ENCODE measurements at regions not wholly inside any gene's neighbourhood (a gene's known extent, or its start where the extent isn't known, plus 50 kb on each side); places are given as distances from the start of the nearest gene placed in this dataset.

DNA sequence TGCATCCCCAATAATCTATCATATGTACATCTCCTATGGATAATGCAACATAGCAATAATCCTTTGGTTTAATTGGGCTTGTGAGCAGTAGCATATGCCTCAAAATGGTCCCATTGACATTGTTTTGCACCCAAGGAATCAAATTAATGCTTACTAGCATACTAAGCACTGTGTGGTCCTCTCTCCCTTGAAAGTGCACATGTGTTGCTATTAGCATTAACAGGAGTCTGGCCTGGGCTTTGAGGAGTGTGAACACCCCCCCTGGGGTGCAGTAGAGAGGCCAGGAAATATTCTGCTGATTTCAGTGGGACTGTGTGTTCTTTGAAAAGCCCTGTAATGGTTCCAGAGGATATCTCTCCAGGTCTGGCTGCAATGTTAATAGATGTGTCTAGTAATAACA is 1148.4 kb downstream of the VRK1 start:
- TF ChIP-seq CTCF (IDR thresholded peaks at IDR 0.05) = no peak
- H3K4me1 ChIP-seq = no peaks in the 10 kb centered on the region
- DNase-seq = no peak
- H3K36me3 ChIP-seq (ENCODE audit: insufficient read depth in 1 of 2, low read depth in 1 of 2) = no peaks in the 10 kb centered on the region
- H3K27ac ChIP-seq = no peak overlapping the region
- no peaks in the 10 kb centered on the region for H3K27me3 ChIP-seq (ENCODE audit: insufficient read depth in 3 of 3, low read length in 2 of 3)
- no peak overlapping the region for H3K4me3 ChIP-seq
- intact Hi-C loops (cut with DNase I) = no loop called here
- H3K9me3 ChIP-seq = no peaks in the 10 kb centered on the region
- no peak for ATAC-seq

DNA sequence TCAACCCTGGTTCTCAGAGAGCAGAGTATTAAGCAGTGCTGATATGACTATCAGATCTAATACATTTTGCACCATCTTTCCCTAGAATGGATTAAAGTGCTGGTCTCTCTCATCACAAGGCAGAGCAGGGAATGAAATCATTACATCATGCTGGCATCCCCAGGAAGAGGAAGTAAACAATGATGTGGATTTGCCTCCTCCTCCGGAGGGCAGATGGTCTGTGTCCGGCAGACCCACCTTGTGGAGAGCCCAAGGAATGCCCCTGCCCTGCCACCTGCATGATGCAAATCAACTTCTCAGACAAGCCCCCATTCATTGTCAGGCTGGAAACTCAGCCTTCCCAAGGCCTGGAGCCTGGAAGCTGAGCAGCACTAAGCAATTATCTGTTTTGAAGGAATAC is 1149.1 kb downstream of the VRK1 start:
- Histone ChIP-seq H3K4me1 (no peaks in the 10 kb centered on the region), H3K36me3 (ENCODE audit: insufficient read depth in 1 of 2, low read depth in 1 of 2) (no peaks in the 10 kb centered on the region), H3K4me3 (no peak overlapping the region), H3K9me3 (no peaks in the 10 kb centered on the region), H3K27me3 (ENCODE audit: insufficient read depth in 3 of 3, low read length in 2 of 3) (no peaks in the 10 kb centered on the region), H3K27ac (no peak overlapping the region)
- WGBS, 3 donors = 8 to 33% (median 32%) methylated on average over 2 of the region's 2 CpGs
- no peak for DNase-seq
- ATAC-seq = no peak
- intact Hi-C loops (cut with DNase I) = no loop called here
- TF ChIP-seq CTCF (IDR thresholded peaks at IDR 0.05) = no peak

- Histone ChIP-seq H3K27ac (no peak overlapping the region), H3K4me1 (no peaks in the 10 kb centered on the region), H3K4me3 (no peak overlapping the region), H3K9me3 (no peaks in the 10 kb centered on the region), H3K27me3 (ENCODE audit: insufficient read depth in 3 of 3, low read length in 2 of 3) (no peaks in the 10 kb centered on the region), H3K36me3 (ENCODE audit: insufficient read depth in 1 of 2, low read depth in 1 of 2) (no peaks in the 10 kb centered on the region)
- 79 to 81% (median 80%) methylated on average over 9 of the region's 9 CpGs for WGBS, 3 donors
- no peak for DNase-seq
- TF ChIP-seq CTCF (IDR thresholded peaks at IDR 0.05) = no peak
- no peak for ATAC-seq
- intact Hi-C loops (cut with DNase I) = no loop called here
Observed at GRCh38 chr14:97946641-97947040, 1149.5 kb downstream of the VRK1 start.

DNA sequence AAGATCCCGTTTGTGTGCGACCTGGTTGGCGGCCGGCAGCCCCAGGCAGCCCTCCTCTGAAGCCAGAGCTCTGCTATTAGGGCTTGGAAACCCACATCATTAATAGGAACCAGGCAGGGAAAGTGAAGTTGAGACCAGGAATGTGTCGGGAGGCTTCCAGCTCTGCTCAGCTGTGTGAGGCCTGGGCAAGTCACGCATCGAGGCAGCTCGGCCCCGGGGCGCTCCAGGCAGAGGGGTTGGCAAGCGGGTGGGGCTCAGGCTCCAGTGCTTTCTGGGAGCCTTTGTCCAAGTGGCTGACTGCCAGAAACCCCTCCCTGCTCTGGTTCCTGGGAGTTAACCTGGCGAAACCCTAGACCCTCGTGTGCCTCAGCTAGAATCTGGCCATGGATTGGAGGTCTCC is 1151.7 kb downstream of the VRK1 start:
- no peaks in the 10 kb centered on the region for H3K4me1 ChIP-seq
- H3K27me3 ChIP-seq (ENCODE audit: insufficient read depth in 3 of 3, low read length in 2 of 3) = no peaks in the 10 kb centered on the region
- intact Hi-C loops (cut with DNase I) = no loop called here
- no peak for DNase-seq
- H3K36me3 ChIP-seq (ENCODE audit: insufficient read depth in 1 of 2, low read depth in 1 of 2) = no peaks in the 10 kb centered on the region
- no peak for ATAC-seq
- TF ChIP-seq CTCF (IDR thresholded peaks at IDR 0.05) = no peak
- H3K9me3 ChIP-seq = no peaks in the 10 kb centered on the region
- H3K4me3 ChIP-seq = no peak overlapping the region
- no peak overlapping the region for H3K27ac ChIP-seq
- 65 to 78% (median 73%) methylated on average over 13 of the region's 13 CpGs for WGBS, 3 donors

GRCh38 chr14:97956581-97957340 is 1159.6 kb downstream of the VRK1 start:
- no peak for ATAC-seq
- Histone ChIP-seq H3K36me3 (ENCODE audit: insufficient read depth in 1 of 2, low read depth in 1 of 2) (no peaks in the 10 kb centered on the region), H3K4me1 (no peaks in the 10 kb centered on the region), H3K9me3 (no peaks in the 10 kb centered on the region), H3K27ac (no peak overlapping the region), H3K4me3 (no peak overlapping the region), H3K27me3 (ENCODE audit: insufficient read depth in 3 of 3, low read length in 2 of 3) (no peaks in the 10 kb centered on the region)
- no peak for DNase-seq
- intact Hi-C loops (cut with DNase I) = no loop called here
- 52 to 63% (median 54%) methylated on average over 13 of the region's 13 CpGs for WGBS, 3 donors
- no peak for TF ChIP-seq CTCF (IDR thresholded peaks at IDR 0.05)

Measured in psoas muscle (tissue), 7 donors.